ENCODE measurements at regions not wholly inside any gene's neighbourhood (a gene's known extent, or its start where the extent isn't known, plus 50 kb on each side); places are given as distances from the start of the nearest gene placed in this dataset.

DNA sequence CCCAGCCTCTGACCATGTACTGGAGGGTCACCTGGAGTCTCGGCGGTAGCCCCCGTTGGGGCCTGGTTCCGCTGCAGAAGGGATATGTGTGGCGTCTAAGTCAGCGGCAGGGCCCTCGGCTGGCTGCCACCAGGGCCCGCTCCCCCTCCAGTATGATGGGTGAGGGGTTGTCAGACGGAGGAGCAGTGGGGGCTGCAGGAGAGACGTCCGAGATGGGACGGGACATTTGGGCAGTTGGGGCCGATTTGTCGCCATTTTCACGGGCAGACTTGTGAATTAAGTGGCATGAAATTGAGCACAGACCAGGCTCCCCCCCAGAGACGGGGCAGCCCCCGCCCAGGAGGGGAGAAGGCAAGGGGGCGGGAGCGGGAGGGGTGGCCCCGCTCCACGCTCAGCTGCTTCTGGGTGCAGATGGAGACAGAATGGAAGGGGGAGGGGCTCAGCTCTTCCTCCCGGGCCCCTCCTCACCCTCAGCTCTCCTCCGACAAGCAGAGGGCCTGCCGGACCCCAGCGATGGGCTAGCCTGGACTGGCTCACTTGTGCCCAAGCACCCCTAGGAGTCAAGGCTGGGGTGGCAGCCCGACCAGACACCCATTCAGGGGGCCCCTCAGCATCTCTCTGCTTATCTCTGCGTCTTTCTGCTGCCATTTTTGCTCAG lies 52.7 kb upstream of the LHX1 start:
- no peaks in the 10 kb centered on the region; the same call in 1 of the 2 replicates for H3K9me3 ChIP-seq (ENCODE audit: control insufficient read depth, insufficient read depth, low read length)
- H3K9ac ChIP-seq (ENCODE audit: low read depth, low read length): no peak overlapping the region
- no peaks in the 10 kb centered on the region for H3K36me3 ChIP-seq (ENCODE audit: insufficient read depth, low read length)
- no peaks in the 10 kb centered on the region; the same call in 1 of the 2 replicates for H3K4me1 ChIP-seq (ENCODE audit: insufficient read depth, low read length)

DNA sequence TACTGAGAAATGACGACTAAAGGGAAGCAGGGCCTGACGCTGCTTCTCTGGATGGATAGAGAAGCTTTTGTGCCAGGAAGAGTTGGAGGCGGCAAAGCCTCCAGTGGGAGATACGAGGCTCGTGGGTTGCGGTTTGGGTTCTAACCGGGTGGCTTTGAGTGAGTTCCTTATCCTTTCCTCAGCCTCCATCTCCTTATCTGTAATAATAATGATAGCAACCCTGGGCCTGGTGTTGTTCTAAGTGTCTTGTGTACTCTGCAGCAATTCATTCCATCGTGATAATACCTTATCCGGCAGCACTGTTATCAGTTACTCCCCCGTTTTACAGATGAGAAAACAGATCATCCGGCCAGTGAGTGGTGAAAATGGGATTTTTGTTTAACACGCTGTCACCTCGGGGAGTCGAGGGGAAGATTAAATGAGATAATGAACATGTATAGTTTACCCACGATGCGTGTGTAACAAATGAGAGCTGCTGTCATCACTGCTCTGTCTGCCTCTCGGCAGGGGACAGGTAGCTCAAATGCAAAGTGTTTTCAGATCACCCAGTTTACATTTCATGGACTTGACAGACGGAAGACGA lies 52.0 kb upstream of the LHX1 start:
- Histone ChIP-seq H3K9ac (ENCODE audit: low read depth, low read length) (no peak overlapping the region), H3K36me3 (ENCODE audit: insufficient read depth, low read length) (no peaks in the 10 kb centered on the region), H3K9me3 (ENCODE audit: control insufficient read depth, insufficient read depth, low read length) (no peaks in the 10 kb centered on the region; the same call in 1 of the 2 replicates), H3K4me1 (ENCODE audit: insufficient read depth, low read length) (no peaks in the 10 kb centered on the region; the same call in 1 of the 2 replicates)

DNA sequence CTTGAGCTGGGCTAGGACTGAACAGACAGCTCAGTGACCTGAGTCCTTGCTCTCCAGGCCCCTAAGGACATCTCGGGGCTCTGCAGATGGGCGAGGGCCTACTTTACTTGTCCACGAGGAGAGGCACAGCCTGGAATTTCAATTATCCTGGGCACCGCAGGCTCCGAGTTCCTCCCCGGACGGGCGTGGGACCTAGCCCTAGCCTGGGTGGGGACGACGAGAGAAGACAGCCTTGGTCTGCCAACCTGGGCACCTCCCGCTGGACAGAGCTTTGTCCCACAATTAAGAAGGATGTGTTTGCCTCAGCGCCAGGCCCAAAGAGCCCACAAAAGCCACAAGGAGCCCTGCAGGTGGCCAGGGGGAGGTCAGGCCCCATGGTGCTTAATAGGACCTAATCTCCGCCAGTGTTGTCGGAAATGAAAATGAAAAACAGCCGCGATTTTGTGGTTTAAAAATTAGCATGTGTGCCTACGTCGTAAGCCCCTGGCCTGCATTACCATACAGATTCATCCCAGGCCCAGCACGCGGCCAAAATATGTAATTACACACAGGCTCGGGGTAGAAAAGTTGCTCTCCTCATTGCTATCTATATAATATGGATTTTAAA lies 51.4 kb upstream of the LHX1 start:
- Histone ChIP-seq H3K9me3 (ENCODE audit: control insufficient read depth, insufficient read depth, low read length) (no peaks in the 10 kb centered on the region; the same call in 1 of the 2 replicates), H3K9ac (ENCODE audit: low read depth, low read length) (no peak overlapping the region), H3K4me1 (ENCODE audit: insufficient read depth, low read length) (no peaks in the 10 kb centered on the region; the same call in 1 of the 2 replicates), H3K36me3 (ENCODE audit: insufficient read depth, low read length) (no peaks in the 10 kb centered on the region)
